Osteoblast (primary cell): ENCODE measurements at regions not wholly inside any gene's neighbourhood (a gene's known extent, or its start where the extent isn't known, plus 50 kb on each side); places are given as distances from the start of the nearest gene placed in this dataset.

Experiments
- DNase-seq: peaks from one replicate; pipeline ENCODE4 v3.0.0; 2011; ENCODE audit warnings: low spot score, mixed read lengths; ENCODE audit not compliant: insufficient read length; ENCODE audit errors: missing footprints
- H2AFZ ChIP-seq: 2 replicates; pipeline ENCODE4 v1.6.0; 2011; ENCODE audit warnings: mild to moderate bottlenecking, low read length
- H3K27ac ChIP-seq: 2 replicates; pipeline ENCODE4 v1.5.1; 2011; ENCODE audit warnings: mild to moderate bottlenecking, low read depth, low read length, moderate library complexity
- H3K27me3 ChIP-seq: 2 replicates; pipeline ENCODE4 v1.6.0; 2012; ENCODE audit warnings: mild to moderate bottlenecking, control low read depth, inconsistent platforms, low read length, moderate library complexity; ENCODE audit not compliant: insufficient read depth
- H3K36me3 ChIP-seq: 2 replicates; pipeline ENCODE4 v1.5.1; 2011; ENCODE audit warnings: mild to moderate bottlenecking, low read length, control low read depth, moderate library complexity; ENCODE audit not compliant: insufficient read depth
- H3K4me1 ChIP-seq: 2 replicates; pipeline ENCODE4 v1.5.1; 2011; ENCODE audit warnings: mild to moderate bottlenecking, low read length, control low read depth, moderate library complexity; ENCODE audit not compliant: insufficient read depth
- H3K4me2 ChIP-seq: 2 replicates; pipeline ENCODE4 v1.6.0; 2011; ENCODE audit warnings: mild to moderate bottlenecking, low read length; ENCODE audit not compliant: insufficient read depth
- H3K4me3 ChIP-seq: fragments of 200-600 bp; sonication (generic); 3 replicates; pipeline ENCODE4 v1.5.1; 2012; ENCODE audit warnings: mild to moderate bottlenecking, low read length, inconsistent platforms; ENCODE audit not compliant: insufficient read depth
- H3K79me2 ChIP-seq: 2 replicates; pipeline ENCODE4 v1.6.0; 2012; ENCODE audit warnings: mild to moderate bottlenecking, low read length, control low read depth, inconsistent platforms; ENCODE audit not compliant: insufficient read depth
- H3K9me3 ChIP-seq: 2 replicates; pipeline ENCODE4 v1.5.1; 2011; ENCODE audit warnings: low read depth, low read length, control low read depth
- H4K20me1 ChIP-seq: 2 replicates; pipeline ENCODE4 v1.6.0; 2012; ENCODE audit warnings: mild to moderate bottlenecking, low read length, control low read depth; ENCODE audit not compliant: insufficient read depth
- TF ChIP-seq, protein P1 (sequence below): IDR thresholded peaks from 2 replicates; pipeline ENCODE4 v1.5.1; 2011; ENCODE audit warnings: mild to moderate bottlenecking, low read depth, low read length, moderate library complexity; ENCODE audit errors: extremely low read depth

DNA sequence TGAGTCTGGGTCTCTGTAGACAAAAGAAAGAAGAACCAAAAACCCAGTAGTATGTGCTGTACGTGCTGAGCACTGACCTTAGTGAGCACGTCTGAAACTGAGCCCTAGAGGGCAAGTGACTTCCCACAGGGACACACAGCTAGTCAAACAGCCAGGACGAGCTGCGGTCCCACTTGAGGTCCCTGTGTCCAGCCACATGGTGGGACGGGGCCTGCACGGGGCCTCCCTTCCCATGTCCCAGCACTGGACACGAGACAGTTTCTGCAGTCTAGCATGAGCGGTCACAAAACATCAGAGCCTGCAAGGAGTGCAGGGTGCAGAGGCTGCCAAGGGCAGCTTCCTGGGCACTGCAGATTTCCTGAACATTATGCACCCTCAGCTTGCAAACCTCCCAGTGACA, 121.6 kb downstream of the NCOR2 start:
- peaks cover 16% of the 10 kb centered on the region for H3K79me2 ChIP-seq
- peaks cover 11% of the 10 kb centered on the region for H4K20me1 ChIP-seq
- TF ChIP-seq, protein P1, sequence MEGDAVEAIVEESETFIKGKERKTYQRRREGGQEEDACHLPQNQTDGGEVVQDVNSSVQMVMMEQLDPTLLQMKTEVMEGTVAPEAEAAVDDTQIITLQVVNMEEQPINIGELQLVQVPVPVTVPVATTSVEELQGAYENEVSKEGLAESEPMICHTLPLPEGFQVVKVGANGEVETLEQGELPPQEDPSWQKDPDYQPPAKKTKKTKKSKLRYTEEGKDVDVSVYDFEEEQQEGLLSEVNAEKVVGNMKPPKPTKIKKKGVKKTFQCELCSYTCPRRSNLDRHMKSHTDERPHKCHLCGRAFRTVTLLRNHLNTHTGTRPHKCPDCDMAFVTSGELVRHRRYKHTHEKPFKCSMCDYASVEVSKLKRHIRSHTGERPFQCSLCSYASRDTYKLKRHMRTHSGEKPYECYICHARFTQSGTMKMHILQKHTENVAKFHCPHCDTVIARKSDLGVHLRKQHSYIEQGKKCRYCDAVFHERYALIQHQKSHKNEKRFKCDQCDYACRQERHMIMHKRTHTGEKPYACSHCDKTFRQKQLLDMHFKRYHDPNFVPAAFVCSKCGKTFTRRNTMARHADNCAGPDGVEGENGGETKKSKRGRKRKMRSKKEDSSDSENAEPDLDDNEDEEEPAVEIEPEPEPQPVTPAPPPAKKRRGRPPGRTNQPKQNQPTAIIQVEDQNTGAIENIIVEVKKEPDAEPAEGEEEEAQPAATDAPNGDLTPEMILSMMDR, result no peak

DNA sequence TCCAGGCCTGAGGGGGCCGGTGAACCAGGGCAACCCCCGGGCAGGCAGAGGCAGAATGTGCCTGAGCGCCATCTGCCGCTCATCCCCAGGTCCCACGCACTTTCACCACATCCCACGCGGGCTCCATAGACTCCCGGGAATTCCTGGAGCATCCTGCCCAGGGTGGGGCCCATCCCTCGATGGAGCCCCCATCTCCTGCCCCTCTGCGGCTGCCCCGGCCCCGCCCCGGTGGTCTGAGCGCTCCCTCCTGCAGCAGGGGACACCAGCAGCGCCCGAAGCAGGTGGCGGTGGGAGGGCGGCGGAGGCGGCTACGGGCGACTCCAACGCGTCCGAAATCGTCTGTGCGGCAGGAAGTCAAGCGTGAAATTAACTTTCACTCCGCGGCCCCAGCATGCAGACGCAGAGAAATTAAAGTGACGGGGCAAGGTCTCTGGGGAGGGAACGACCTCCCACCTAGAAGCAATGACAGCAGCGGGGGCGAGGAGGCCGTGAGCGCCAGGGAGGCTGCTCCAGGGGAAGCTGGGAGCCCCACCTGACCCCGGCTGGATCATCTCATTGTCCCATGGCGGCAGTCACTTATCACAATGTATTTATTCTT, 122.2 kb downstream of the NCOR2 start:
- H3K4me2 ChIP-seq, result no peak overlapping the region
- no peaks in the 10 kb centered on the region for H3K9me3 ChIP-seq
- no peak overlapping the region for H2AFZ ChIP-seq
- no peak for DNase-seq
- H3K36me3 ChIP-seq, result peaks cover 11% of the 10 kb centered on the region
- no peak overlapping the region for H3K27ac ChIP-seq
- H3K4me1 ChIP-seq, result peaks cover 16% of the 10 kb centered on the region
- H3K4me3 ChIP-seq, result no peak overlapping the region
- no peaks in the 10 kb centered on the region for H3K27me3 ChIP-seq
- peaks cover 5% of the 10 kb centered on the region for H4K20me1 ChIP-seq
- H3K79me2 ChIP-seq, result peaks cover 14% of the 10 kb centered on the region
- TF ChIP-seq, protein P1, result no peak

More for the DNA sequence above, 121.6 kb downstream of the NCOR2 start:
- H3K27me3 ChIP-seq, result no peaks in the 10 kb centered on the region
- H2AFZ ChIP-seq, result no peak overlapping the region
- no peak overlapping the region for H3K4me3 ChIP-seq
- peaks cover 10% of the 10 kb centered on the region for H3K4me1 ChIP-seq
- peaks cover 15% of the 10 kb centered on the region for H3K36me3 ChIP-seq
- H3K27ac ChIP-seq, result no peak overlapping the region
- H3K4me2 ChIP-seq, result no peak overlapping the region
- DNase-seq, result no peak
- H3K9me3 ChIP-seq, result no peaks in the 10 kb centered on the region

DNA sequence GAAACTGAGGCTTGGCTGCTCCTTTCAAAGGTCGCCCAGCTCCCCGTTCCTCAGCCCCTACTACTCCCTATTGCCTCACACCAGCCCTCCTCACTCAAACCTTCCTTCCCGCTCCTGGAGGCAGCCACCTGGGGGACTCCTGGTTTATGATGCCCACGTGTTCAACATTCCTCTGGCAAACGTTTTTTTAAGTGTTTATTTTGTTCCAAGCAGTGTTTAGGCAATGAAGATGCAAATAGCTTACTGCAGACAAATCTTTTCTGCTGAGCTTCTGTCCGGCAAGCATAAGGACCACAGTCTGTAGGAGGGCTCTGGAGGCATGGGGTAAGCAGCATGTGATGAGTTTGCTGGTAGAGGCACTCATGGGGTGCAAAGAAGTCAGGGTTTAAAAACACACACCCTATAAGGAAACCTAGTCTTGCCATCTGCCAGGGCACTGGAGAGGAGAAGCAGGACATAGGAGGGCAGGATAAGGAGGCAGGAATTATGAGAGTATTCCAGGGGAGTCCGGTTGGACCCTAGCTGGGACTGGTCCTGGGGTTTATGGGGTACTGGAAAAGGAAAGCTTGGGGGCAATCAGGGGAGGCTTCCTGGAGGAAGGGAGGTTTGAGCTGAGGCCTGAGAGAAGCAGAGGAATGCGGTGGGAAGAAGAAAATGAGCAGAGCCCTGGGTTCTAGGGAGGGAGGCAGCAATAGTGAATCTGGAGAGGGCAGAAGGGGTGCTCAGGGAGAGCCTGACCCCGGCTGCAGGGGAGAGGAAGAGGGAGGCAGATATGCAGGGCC, 123.3 kb downstream of the NCOR2 start:
- no peaks in the 10 kb centered on the region for H3K27me3 ChIP-seq
- H3K4me2 ChIP-seq, result no peak overlapping the region
- H4K20me1 ChIP-seq, result no peaks in the 10 kb centered on the region
- H3K9me3 ChIP-seq, result no peaks in the 10 kb centered on the region
- H3K36me3 ChIP-seq, result peaks cover 11% of the 10 kb centered on the region
- no peak for DNase-seq
- TF ChIP-seq, protein P1, result no peak
- H3K4me3 ChIP-seq, result no peak overlapping the region
- H3K4me1 ChIP-seq, result peaks cover 19% of the 10 kb centered on the region
- no peak overlapping the region for H2AFZ ChIP-seq
- H3K27ac ChIP-seq, result no peak overlapping the region
- H3K79me2 ChIP-seq, result peaks cover 21% of the 10 kb centered on the region

DNA sequence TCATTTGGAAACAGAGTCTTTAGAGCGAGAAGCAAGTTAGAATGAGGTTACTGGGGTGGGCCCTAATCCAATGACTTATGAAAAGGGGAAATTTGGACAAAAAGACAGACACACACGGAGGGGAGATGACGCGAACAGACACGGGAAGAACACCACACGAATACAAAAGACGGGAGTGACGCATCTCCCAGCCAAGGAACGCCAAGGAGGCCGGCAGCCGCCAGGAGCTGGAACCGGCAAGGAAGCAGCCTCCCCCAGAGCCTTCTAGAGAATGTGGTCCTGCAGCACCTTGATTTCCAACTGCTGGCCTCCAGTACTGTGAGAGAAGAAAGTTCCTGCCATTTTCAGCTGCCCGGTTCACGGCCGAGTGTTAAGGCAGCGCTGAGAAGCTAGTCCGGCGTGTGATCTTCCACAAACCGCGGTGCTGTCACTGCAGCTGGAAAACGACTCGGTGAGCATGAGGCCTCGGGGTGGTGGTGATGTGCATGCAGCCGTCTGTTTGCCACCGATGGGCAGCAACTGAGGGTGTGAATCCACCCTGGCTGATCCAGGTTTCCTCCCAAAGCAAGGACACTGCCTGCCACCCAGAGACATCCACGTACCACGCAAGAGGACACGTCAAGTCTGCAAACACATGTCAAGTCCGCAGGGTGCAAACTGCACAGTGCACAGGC, 124.5 kb downstream of the NCOR2 start:
- Histone ChIP-seq H3K4me1 (peaks cover 19% of the 10 kb centered on the region), H3K4me3 (no peak overlapping the region), H3K27me3 (no peaks in the 10 kb centered on the region), H3K4me2 (no peak overlapping the region), H3K27ac (no peak overlapping the region), H3K9me3 (no peaks in the 10 kb centered on the region), H3K36me3 (peaks cover 11% of the 10 kb centered on the region), H4K20me1 (no peaks in the 10 kb centered on the region), H2AFZ (no peak overlapping the region), H3K79me2 (peaks cover 21% of the 10 kb centered on the region)
- TF ChIP-seq, protein P1, result no peak
- DNase-seq, result no peak
